H1 (cell line): ENCODE measurements at regions not wholly inside any gene's neighbourhood (a gene's known extent, or its start where the extent isn't known, plus 50 kb on each side); places are given as distances from the start of the nearest gene placed in this dataset.

Experiments used
- CTCF ChIA-PET: fragments of 300-600 bp; sonication (Branson Sonifier 250); formaldehyde crosslinking; loops from one replicate; lab custom pipeline; 2021; ENCODE audit not compliant: partially characterized antibody; lab: Charles Lee
- POLR2A ChIA-PET: fragments of 300-600 bp; sonication (Branson Sonifier 250); formaldehyde crosslinking; loops from one replicate; lab custom pipeline; 2021; ENCODE audit warnings: inconsistent platforms; ENCODE audit not compliant: partially characterized antibody; lab: Charles Lee
- DNase-seq, 2 experiments: peaks; one replicate each; pipeline versions ENCODE4 v3.0.0 to v3.0.0-alpha.2; 2010 to 2022; ENCODE audit warnings: low spot score in 2 of 2, low read depth in 1 of 2, mixed read lengths in 1 of 2
- FAIRE-seq: peaks from 2 replicates; lab custom pipeline; 2011; peaks lifted over from hg19 to GRCh38; lab: Jason Lieb, UNC
- H2AFZ ChIP-seq: 2 replicates; pipeline ENCODE4 v1.8.1; 2012; ENCODE audit warnings: low read length, inconsistent platforms
- H2AK5ac ChIP-seq: 2 replicates; pipeline ENCODE4 v1.6.1; 2013; ENCODE audit warnings: low read depth, low read length
- H2BK120ac ChIP-seq: replicated peaks from 2 replicates; pipeline ENCODE3; 2013; ENCODE audit warnings: low read depth, low read length, inconsistent platforms
- H2BK12ac ChIP-seq: 2 replicates; pipeline ENCODE4 v1.6.1; 2013; ENCODE audit warnings: low read depth, low read length
- H2BK15ac ChIP-seq: 2 replicates; pipeline ENCODE4 v1.6.1; 2013; ENCODE audit warnings: low read length
- H2BK20ac ChIP-seq: 2 replicates; pipeline ENCODE4 v1.6.1; 2013; ENCODE audit warnings: low read length
- H2BK5ac ChIP-seq: 2 replicates; pipeline ENCODE4 v1.6.1; 2013; ENCODE audit warnings: low read depth, low read length
- H3K14ac ChIP-seq: 2 replicates; pipeline ENCODE4 v1.6.1; 2013; ENCODE audit warnings: inconsistent platforms; ENCODE audit not compliant: insufficient read length
- H3K18ac ChIP-seq: 2 replicates; pipeline ENCODE4 v1.6.1; 2013; ENCODE audit warnings: low read length; ENCODE audit errors: extremely low read depth
- H3K23ac ChIP-seq: 2 replicates; pipeline ENCODE4 v1.6.1; 2013; ENCODE audit warnings: inconsistent platforms; ENCODE audit not compliant: insufficient read length
- H3K23me2 ChIP-seq: 2 replicates; pipeline ENCODE4 v1.6.1; 2013; ENCODE audit warnings: low read depth, low read length
- H3K27ac ChIP-seq: 2 replicates; pipeline ENCODE4 v1.6.1; 2011; ENCODE audit warnings: low read depth, low read length, inconsistent platforms
- H3K27me3 ChIP-seq, 4 experiments: replicated peaks in 1 of 4; 1 replicate in 1 of 4; 2 replicates in 3 of 4; pipeline versions ENCODE4 v1.6.1 to v1.8.1; 2011 to 2013; ENCODE audit warnings: low read length in 3 of 4, mild to moderate bottlenecking in 3 of 4, inconsistent platforms in 2 of 4, mixed read lengths in 2 of 4, moderate library complexity in 1 of 4; ENCODE audit not compliant: control insufficient read depth in 3 of 4, insufficient read depth in 3 of 4; ENCODE audit errors: extremely low read depth in 1 of 4
- H3K36me3 ChIP-seq, 4 experiments: 2 replicates each; pipeline versions ENCODE4 v1.6.1 to v1.8.1; 2011 to 2013; ENCODE audit warnings: mild to moderate bottlenecking in 4 of 4, low read length in 3 of 4, moderate library complexity in 2 of 4, control low read depth in 1 of 4, inconsistent platforms in 1 of 4; ENCODE audit not compliant: insufficient read depth in 4 of 4, control insufficient read depth in 2 of 4
- H3K4ac ChIP-seq: replicated peaks from 2 replicates; pipeline ENCODE3; 2013; ENCODE audit warnings: low read length, low read depth, mixed read lengths, inconsistent platforms; ENCODE audit not compliant: insufficient read length
- H3K4me1 ChIP-seq, 4 experiments: replicated peaks in 1 of 4; 1 replicate in 1 of 4; 2 replicates in 3 of 4; pipeline versions ENCODE4 v1.6.1 to v1.8.1; 2011 to 2013; ENCODE audit warnings: low read length in 3 of 4, inconsistent platforms in 2 of 4, mixed read lengths in 1 of 4; ENCODE audit not compliant: insufficient read depth in 4 of 4, control insufficient read depth in 3 of 4
- H3K4me2 ChIP-seq, 2 experiments: 2 replicates each; pipeline versions ENCODE4 v1.6.1 to v1.8.1; 2011 to 2013; ENCODE audit warnings: low read depth in 2 of 2, low read length in 2 of 2, control low read depth in 1 of 2, inconsistent platforms in 1 of 2, mild to moderate bottlenecking in 1 of 2; ENCODE audit not compliant: insufficient read depth in 1 of 2
- H3K4me3 ChIP-seq, 4 experiments: fragments of 200-600, 300-600 bp in 1 of 4; sonication (generic), shearing (Covaris generic), sonication (Bioruptor Twin) in 1 of 4; 2 replicates each; pipeline versions ENCODE4 v1.5.1 to v1.8.1; 2011 to 2016; ENCODE audit warnings: low read length in 4 of 4, low read depth in 3 of 4, control low read depth in 2 of 4, inconsistent platforms in 2 of 4, mild to moderate bottlenecking in 2 of 4, mixed read lengths in 1 of 4, moderate library complexity in 1 of 4; ENCODE audit not compliant: insufficient read depth in 2 of 4; ENCODE audit errors: extremely low read depth in 1 of 4
- H3K56ac ChIP-seq: replicated peaks from 2 replicates; pipeline ENCODE3; 2013; ENCODE audit warnings: low read depth, mild to moderate bottlenecking, mixed read lengths, low read length, inconsistent platforms; ENCODE audit not compliant: insufficient read length
- H3K79me1 ChIP-seq: 2 replicates; pipeline ENCODE4 v1.6.1; 2013; ENCODE audit warnings: low read depth, low read length, control low read depth
- H3K79me2 ChIP-seq, 2 experiments: 2 replicates each; pipeline versions ENCODE4 v1.6.1 to v1.8.1; 2012 to 2013; ENCODE audit warnings: low read length in 2 of 2, mild to moderate bottlenecking in 2 of 2, inconsistent platforms in 1 of 2; ENCODE audit not compliant: insufficient read depth in 2 of 2, control insufficient read depth in 1 of 2
- H3K9ac ChIP-seq, 4 experiments: replicated peaks in 1 of 4; 1 replicate in 1 of 4; 2 replicates in 3 of 4; pipeline versions ENCODE4 v1.6.1 to v1.8.1; 2011 to 2013; ENCODE audit warnings: low read depth in 3 of 4, low read length in 3 of 4, control low read depth in 2 of 4, mild to moderate bottlenecking in 2 of 4, moderate library complexity in 2 of 4, inconsistent platforms in 1 of 4; ENCODE audit errors: extremely low read depth in 1 of 4
- H3K9me3 ChIP-seq, 2 experiments: 2 replicates each; pipeline versions ENCODE4 v1.6.1 to v1.8.1; 2012 to 2013; ENCODE audit warnings: mild to moderate bottlenecking in 2 of 2, moderate library complexity in 2 of 2, control low read depth in 1 of 2, inconsistent platforms in 1 of 2, low read depth in 1 of 2, low read length in 1 of 2, mixed read lengths in 1 of 2; ENCODE audit not compliant: insufficient read depth in 2 of 2
- H4K20me1 ChIP-seq, 2 experiments: replicated peaks in 1 of 2; 2 replicates each; pipeline versions ENCODE3 to v1.8.1; 2011 to 2013; ENCODE audit warnings: inconsistent platforms in 2 of 2, low read length in 2 of 2, mild to moderate bottlenecking in 1 of 2; ENCODE audit not compliant: insufficient read depth in 2 of 2, control insufficient read depth in 1 of 2
- H4K5ac ChIP-seq: 2 replicates; pipeline ENCODE4 v1.6.1; 2013; ENCODE audit warnings: low read length, low read depth, mixed read lengths, inconsistent platforms; ENCODE audit not compliant: insufficient read length
- H4K8ac ChIP-seq: 2 replicates; pipeline ENCODE4 v1.8.0; 2013; ENCODE audit warnings: mild to moderate bottlenecking, moderate library complexity, low read length, inconsistent platforms; ENCODE audit not compliant: insufficient read depth; ENCODE audit errors: extremely low read depth
- H4K91ac ChIP-seq: replicated peaks from 2 replicates; pipeline ENCODE3; 2013; ENCODE audit warnings: low read length, mixed read lengths, inconsistent platforms; ENCODE audit not compliant: insufficient read length
- BACH1 ChIP-seq: IDR thresholded peaks from 2 replicates; pipeline ENCODE4 v1.6.1; 2012; ENCODE audit warnings: low read length, improper control_type of control experiment

- no peak overlapping the region for H4K5ac ChIP-seq
- H3K4me3 ChIP-seq: no peak overlapping the region
- H3K27me3 ChIP-seq: no peaks in the 10 kb centered on the region
- no peak overlapping the region for H2BK5ac ChIP-seq
- H3K79me1 ChIP-seq: no peaks in the 10 kb centered on the region
- H3K4me2 ChIP-seq: no peak overlapping the region
- H3K36me3 ChIP-seq: no peaks in the 10 kb centered on the region
- H2BK20ac ChIP-seq: no peak overlapping the region
- FAIRE-seq (no peak), DNase-seq (no peak)
- no peaks in the 10 kb centered on the region for H3K79me2 ChIP-seq
- no peak overlapping the region for H2AK5ac ChIP-seq
- H3K14ac ChIP-seq: no peak overlapping the region
- TF ChIP-seq BACH1: no peak
- H3K27ac ChIP-seq: no peak overlapping the region
- no peak overlapping the region for H4K8ac ChIP-seq
- H2BK12ac ChIP-seq: no peak overlapping the region
- no peaks in the 10 kb centered on the region for H3K4me1 ChIP-seq
- ChIA-PET CTCF (no interaction called here), POLR2A (no interaction called here)
- no peak overlapping the region for H3K9ac ChIP-seq
- no peaks in the 10 kb centered on the region for H4K20me1 ChIP-seq
- H3K56ac ChIP-seq: no peak overlapping the region
- H3K9me3 ChIP-seq: no peaks in the 10 kb centered on the region
- no peak overlapping the region for H2BK15ac ChIP-seq
- no peaks in the 10 kb centered on the region for H3K23me2 ChIP-seq
- no peak overlapping the region for H2BK120ac ChIP-seq
- H3K23ac ChIP-seq: no peak overlapping the region
- no peak overlapping the region for H3K18ac ChIP-seq
- H3K4ac ChIP-seq: no peak overlapping the region
- H4K91ac ChIP-seq: no peak overlapping the region
- H2AFZ ChIP-seq: no peak overlapping the region
These were observed 296.7 kb upstream of the AKR1E2 start for GRCh38 chr10:4529266-4529665.
